NCI-H146 treated with DMSO at 0.1 percent for 48 hours (cell line): ENCODE measurements at regions not wholly inside any gene's neighbourhood (a gene's known extent, or its start where the extent isn't known, plus 50 kb on each side); places are given as distances from the start of the nearest gene placed in this dataset.

Source experiments
- DNase-seq: peaks from one replicate; lab custom pipeline; 2025; ENCODE audit not compliant: unreplicated experiment; lab: John Stamatoyannopoulos, UW

DNA sequence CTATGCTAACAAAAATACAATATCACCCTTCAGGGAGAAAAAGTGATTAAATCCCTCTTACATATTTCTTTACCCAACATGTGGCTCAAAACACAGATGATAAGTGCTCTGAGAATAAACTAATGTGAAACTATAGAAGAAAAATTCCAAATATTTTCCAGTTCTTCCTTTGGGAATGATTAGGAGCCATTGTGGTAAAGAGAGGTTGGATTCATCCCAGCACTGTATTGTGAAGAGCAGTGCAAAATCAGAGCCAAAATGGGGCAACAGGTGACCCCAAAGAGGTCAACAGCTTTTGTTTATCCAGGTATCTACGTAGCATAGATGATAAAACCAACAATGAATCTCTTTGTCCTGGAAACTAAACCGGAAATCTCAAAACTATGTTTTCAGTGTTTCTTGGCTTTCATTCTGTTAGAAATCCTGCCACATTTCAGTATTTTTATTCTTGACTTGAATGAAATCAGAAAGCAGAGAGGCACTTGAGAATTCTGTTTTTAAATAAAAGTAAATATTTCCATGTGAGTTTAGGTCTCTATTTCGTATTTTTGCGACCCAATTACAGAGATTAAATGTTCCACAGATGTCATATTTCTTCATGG is 120.4 kb upstream of the FST start:
- DNase-seq: no peak

- DNase-seq: no peak
Observed at GRCh38 chr5:53360811-53361210, 119.6 kb upstream of the FST start.

- no peak for DNase-seq
Observed at GRCh38 chr5:53361708-53362107, 118.7 kb upstream of the FST start.

DNA sequence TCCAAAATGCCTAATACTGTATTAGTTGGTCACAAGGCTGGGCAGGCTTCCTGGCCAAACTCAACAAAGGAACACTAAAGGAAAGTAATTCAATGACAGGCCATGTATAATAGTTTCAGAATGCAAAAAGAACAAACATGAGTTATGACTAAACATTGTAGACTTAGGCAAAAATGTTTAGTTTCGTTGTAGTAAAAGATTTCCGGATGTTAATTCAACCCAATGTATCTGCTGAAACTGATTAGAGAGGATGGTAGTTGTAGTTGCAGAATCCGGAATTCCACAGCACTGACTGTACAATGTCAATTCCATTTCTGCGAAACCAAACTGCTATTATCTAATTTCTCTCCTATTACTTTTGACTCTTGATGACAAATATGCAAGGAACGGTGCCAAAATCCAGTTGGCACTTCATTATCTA is 117.9 kb upstream of the FST start:
- no peak for DNase-seq

DNA sequence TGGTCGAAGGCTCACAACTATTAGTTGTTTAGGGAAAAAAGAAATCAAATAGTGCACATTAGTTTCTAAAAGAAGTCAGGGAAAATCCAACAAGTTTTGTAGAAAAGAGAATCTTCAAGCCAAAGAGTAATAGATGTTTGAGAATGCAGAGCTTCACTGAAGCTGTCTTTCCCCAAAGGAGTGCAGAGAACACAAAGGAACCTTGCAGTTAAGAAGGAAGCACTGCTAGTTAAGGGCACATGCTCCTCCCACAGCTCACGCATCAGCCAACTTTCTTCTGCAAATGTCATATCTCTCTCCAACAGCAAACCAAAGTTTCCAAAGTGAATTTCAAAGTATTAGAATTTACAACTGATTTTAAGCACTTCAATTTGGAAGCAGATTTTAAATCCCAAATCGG is 116.4 kb upstream of the FST start:
- no peak for DNase-seq

DNA sequence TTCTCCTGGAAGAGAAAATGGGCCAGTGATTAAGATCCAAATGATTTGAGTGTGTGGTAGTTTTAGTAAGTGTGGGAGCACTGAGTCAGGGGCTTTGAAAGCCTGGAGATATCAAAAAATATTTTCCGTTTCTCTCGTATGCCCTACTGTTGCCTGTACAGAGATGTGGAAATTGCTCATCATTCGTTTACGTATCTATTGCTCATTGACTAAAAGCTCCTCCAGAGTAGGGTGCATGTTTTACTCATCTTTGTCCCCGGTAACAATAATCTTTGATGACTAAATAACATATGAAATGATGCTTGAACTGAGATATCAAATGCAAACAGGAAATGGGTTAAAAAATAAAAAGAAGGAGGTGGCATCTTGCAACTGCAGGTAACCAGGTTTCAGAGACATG is 114.2 kb upstream of the FST start:
- DNase-seq: no peak

DNA sequence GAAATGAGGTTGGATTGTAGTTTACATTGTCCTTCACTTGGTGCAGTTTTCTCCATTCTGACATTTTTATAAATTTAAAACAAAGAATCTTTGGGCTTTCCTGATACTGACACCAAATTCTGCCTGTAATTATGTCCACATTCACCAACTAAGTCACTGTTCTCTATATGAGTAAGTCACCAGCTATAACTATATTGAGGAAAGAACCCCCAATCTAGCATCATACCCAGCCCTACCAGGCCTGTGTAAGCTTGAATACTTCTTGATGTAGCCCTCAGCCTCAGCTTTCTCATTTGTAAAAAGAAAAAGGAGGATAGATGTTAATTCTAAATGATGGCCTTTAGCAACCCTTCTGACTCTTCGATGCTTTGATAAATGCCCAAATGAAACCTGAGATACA is 112.7 kb upstream of the FST start:
- no peak for DNase-seq

GRCh38 chr5:53368516-53368915 is 111.9 kb upstream of the FST start:
- no peak for DNase-seq

GRCh38 chr5:53368966-53369605 is 111.3 kb upstream of the FST start:
- DNase-seq: no peak

DNA sequence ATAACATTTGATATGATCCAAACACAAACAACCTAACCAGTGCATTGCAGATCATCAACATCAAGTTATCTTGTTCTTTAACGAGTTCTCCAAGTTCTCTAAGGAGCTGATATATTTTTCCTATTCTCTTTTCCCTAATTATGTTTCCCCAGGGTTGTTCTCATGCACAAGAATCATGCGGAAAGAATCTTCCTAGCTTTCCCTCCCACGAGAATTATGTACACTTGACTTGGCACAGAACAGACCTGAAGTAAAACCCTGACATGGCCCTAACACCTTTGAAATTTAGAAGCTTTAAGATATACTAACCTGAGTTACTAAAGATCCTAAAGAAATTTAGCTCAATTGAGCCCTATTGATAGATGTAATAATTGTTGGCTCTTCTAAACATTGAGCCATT is 110.7 kb upstream of the FST start:
- DNase-seq: no peak

GRCh38 chr5:53373451-53374158 is 106.8 kb upstream of the FST start:
- no peak for DNase-seq

- no peak for DNase-seq
Observed at GRCh38 chr5:53376853-53377252, 103.6 kb upstream of the FST start.

DNA sequence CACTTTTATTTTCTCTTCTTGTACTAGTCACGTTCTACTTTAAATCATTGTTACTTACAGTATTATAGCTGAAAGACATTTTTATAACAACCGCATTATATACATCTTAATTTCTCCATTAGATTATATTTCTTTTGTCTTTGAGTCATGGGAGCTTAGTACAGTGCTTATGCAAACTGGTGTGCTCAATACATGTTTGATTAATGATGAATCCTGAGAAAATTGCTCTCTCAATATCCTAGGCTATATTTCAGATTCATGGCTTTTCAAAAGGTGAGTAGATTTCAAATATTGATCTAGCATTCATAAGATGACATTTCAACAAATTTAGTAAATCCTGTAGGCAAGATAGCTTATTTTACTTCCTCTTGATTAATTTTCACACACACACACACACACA is 102.2 kb upstream of the FST start:
- DNase-seq: no peak

DNA sequence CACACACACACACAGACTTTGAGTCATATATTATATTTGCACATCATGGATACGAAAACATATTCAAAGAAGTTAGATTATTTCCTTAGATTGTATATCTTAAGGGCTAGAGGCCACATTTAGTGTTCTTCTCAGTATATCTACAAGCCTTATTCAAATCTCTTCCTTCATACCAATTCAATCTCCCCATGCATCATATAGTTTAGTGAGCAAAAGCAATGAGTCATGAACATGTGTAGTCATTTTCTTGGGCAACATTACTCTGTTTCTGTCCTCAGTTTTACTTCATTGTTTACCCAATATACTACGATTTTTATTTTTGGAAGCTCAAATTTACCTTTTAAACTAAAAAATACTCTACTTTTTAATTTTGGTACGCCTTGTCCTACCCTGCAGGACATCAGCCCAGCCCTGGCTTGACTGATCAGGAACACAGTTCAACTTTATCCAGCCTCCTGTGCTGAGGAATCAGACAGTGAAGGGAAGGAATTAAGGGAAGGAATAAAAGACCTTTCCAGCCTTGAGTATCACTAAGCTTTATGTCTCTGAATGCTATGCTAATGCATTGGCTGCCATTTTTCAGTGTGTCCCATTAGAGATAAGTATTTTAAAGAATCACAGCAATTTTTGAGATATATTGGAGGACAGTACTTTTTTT is 101.7 kb upstream of the FST start:
- no peak for DNase-seq

GRCh38 chr5:53386341-53386740 is 94.1 kb upstream of the FST start:
- no peak for DNase-seq

- DNase-seq: no peak
Observed at GRCh38 chr5:53389093-53389492, 91.3 kb upstream of the FST start.

GRCh38 chr5:53392073-53392472 is 88.4 kb upstream of the FST start:
- DNase-seq: no peak

- DNase-seq: no peak
Observed at GRCh38 chr5:53394808-53395207, 85.6 kb upstream of the FST start.

DNA sequence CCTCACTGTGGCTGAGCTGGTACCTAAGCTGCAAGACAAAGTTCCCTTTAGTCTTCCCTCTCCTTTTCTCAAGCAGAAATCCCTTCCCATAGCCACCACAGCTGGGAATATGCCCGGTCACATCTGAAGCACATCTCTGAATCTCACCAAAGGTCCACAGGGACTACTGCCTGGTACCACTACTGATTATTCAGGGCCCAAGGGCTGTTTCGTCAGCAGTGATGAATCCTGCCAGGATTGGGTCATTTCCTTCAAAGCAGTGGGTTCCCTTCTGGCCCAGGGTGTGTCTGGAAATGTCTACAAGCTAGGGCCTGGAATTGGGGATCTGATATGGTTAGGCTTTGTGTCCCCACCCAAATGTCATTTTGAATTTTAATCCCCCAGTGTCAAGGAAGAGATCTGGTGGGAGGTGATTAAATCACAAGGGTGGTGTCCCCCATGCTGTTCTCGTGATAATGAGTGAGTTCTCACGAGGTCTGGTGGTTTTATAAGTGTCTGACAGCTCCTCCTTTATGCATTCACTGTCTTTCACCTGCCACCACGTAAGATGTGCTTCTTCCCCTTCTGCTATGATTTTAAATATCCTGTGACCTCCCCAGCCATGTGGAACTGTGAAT is 83.2 kb upstream of the FST start:
- DNase-seq: no peak

DNA sequence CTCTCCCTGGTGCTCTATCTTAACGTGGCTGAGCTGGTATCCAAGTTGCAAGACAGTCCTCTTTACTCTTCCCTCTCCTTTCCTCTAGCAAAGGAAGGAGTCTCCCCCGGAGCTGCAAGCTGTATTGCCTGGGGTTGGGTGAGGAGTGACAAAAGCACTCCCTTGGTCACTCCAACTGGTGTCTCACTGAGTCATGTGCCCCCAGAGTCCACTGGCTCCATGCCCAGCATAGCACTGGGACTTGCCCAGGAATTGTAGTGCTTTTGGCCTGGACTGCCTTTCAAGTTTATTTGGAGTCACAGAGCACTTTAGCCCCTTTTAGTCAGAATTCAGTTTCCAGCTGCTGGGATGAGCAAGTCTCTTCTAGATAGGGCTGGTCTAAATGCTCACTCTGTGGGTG is 82.6 kb upstream of the FST start:
- no peak for DNase-seq

DNA sequence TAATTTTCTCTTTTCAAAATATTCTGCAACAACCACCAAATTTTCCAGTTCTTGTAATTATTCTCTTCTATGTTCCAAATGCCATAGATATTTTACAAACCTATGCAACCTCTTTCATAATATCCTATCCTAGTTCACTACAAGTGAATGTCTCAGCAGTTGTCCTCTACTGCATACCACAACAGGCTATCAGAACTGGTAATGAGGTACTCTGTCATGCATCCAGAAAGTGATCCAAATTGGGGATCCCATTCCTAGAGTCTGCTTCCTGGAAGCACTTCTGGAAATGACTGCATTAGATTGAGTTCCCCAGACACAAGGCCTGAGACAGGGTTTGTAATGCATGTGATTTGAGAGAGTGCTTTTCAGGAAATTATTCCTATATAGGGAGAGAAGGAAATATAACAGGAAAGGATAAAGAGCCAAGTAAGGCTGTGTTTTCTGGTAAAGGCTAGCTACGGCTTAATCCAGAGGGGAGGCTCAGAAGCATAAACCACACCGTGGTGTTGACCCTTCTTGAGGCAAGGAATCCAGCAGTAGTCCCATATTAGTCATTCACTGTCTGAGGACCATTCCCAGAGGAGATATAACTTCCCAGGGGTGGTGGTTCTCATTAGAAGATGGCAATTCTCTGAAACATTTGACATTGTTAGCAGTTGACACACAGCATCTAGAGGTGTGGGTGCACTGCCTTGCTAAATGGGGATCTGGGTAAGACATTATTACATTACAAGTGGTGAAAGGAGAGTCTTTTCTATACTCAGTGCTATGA is 80.3 kb upstream of the FST start:
- no peak for DNase-seq
